ENCODE measurements at regions not wholly inside any gene's neighbourhood (a gene's known extent, or its start where the extent isn't known, plus 50 kb on each side); places are given as distances from the start of the nearest gene placed in this dataset.

DNA sequence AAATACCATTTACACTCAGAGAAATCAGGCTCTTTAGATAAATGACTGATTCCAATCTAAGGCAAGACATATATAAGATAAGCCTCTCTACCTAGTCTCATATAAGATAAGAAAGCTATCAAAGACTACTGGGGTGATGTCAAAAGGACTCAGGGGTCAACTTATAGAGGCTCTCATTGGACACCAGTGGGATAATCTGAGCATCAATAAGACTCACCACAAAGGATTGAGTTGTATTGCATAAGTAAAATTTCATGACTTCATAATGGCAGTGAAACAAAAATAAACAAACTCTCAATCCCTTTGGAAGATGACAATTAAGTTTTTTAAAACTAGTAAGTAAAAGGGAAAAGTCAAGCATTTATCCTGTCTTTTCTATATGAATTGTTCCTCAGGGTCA is 317.8 kb downstream of the SHQ1 start:
- no peak for DNase-seq

DNA sequence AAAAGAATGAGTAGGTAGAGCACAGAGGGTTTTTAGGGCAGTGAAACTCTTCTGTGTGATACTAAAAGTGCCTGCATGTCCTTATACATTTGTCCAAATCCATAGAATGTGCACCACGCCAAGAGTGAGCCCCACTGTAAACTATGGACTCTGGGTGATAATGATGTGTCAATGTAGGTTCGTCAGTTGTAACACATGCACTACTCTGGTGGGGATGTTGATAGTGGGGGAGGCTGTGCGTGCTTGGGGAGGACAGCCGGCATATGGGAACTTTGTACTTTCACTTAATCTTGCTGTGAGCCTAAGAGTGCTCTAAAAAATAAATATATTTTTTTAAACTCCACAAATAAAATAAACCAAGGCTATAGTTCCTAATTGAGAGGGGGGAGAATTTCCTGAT is 319.2 kb downstream of the SHQ1 start:
- DNase-seq, result no peak

DNA sequence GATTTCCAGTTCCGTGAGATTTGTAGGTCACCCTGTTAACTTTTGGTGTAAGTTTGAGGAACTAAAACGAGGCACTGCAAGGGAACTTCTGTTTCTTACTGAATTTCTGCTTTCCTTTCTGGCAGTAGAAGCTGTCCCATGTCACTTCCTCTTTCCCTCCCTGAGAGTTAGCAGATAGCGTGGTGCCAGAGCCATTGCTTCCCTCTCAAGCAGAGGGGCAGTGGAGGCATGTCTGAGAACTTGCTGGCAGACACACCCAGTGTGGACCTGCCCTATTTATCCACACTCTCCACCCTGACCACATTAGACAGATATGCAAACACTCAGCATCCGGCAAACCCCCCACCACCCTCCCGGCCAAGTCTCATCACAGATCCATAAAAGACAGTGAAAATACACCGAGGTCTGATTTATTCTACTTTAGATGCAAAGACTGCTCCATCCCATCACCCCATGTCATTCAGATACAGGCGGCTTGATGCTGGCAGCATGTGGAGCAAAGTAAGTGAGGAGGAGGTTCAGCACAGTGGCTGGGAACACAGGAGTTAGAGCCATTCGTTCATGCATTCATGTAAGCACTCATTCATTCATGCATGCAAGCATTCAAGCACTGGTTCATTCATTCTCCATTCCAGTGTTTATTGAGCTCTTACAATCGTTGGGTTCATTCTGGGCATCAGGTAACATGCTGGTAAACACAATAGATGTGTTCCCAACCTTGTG is 324.7 kb downstream of the SHQ1 start:
- peak; percentile 86 to 94 for DNase-seq

DNA sequence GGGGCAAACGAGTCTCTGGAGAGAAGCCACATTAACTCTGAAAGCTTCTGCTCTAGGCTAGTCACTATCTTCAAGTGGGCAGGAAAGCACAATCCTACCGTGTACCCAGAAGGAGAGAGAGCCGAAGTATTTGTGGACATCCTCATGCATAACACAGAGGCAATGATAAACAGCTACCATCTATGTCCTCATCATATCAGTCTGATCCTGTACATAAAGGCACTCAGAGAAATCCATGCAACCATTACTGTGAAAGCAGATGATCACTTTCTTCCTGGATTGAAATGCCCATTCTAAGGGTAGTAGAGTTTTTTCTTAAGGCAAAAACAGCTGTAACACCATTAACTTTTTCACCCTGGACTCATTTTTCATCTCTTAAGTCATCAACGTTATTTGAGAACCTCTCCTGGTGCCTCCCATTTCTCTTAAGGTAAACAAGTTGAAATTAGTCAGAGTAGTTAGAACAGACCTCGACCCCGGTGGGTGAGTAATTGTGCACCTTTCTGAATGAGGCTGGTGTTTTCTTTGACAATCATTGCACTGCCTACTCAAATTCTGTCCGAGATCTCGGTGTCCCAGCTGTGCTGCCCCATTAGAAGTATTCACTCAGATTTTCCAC is 327.4 kb downstream of the SHQ1 start:
- no peak for DNase-seq

DNA sequence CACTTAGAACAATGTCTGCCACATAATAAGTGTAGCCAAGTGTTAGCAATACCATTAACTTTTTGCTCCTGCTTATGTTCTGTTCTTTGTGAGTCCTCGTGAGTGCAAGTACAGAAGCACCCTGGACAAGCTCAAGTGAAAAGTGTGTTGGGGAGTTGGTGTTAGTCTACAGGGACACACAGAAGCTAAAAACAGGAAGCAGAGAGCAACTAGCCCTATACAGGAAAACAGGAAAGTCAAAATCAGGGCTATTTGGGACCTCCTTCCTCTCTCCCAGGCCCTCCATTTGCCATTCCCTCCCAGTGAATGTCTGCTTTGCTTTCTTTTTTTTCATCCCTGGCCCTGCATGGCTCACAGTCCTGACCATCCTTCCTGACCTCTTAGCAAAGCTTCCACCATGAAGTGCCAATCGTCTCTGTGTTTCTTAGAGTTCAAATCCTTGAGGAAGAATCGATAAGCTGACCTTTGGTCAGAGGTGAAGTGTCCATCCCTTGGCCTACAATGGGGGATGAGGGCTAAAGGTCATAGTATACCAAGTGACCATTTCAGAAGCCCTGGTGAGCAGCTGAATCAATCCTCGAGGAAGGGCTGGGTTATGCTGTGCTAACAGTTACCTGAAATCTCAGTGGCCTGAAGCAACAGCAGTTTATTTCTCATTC is 328.2 kb downstream of the SHQ1 start:
- DNase-seq, result no peak

DNA sequence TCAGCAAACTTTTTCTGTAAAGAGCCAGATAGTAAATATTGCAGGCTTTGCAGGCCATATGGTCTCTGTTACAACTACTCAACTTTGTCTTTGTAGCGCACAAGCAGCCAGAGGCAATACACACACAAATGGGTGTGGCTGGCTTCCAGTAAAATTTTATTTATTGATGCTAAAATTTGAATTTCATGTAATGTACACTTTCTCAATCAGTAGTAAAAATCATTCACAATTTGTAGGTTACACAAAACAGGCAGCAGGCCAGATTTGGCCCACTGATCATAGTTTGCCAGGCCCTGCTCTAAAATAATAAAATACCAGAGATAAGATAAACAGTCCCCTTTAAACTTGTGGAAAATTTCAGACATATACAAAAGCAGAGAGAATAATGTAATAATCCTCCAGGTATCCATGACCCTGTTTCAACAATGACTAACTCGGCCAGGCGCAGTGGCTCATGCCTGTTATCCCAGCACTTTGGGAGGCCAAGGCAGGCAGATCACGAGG is 330.3 kb downstream of the SHQ1 start:
- no peak for DNase-seq

DNA sequence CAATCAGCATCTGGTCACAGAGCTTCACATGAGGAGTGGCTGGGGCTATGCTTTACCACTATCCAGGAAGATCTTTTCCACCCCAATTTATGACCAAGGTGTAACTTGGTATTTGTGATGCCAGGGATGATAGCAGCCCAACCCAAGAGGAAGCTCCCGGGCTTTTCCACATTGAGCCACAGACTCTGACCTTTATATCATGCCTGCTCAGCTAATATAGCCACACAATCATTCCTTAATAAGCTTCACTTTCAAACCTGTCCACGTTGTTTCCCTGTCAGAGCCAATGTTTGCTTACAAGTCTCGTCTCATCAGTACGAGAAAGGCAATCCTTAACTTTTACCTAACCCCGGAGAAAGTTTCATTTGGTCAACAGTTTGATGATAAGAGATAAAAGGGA is 330.9 kb downstream of the SHQ1 start:
- no peak for DNase-seq

DNA sequence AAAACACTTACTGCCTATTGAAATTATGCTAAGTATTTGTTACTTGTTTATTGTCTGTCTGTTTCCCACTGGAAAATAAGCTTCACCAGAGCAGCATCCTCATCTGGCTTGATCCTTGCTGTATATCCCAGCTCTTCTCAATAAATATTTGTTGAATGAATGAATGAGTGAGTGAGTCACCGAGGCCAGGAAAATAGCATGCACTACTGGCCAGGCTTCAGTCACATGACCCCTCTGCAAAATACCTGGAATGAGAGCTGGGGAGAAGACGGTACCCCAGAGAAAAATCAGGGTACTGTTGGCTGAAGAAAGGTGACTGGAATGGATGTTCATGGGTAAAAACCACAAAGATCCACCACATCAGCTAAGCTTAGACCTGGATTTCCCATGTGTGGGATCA is 331.9 kb downstream of the SHQ1 start:
- DNase-seq, result no peak

DNA sequence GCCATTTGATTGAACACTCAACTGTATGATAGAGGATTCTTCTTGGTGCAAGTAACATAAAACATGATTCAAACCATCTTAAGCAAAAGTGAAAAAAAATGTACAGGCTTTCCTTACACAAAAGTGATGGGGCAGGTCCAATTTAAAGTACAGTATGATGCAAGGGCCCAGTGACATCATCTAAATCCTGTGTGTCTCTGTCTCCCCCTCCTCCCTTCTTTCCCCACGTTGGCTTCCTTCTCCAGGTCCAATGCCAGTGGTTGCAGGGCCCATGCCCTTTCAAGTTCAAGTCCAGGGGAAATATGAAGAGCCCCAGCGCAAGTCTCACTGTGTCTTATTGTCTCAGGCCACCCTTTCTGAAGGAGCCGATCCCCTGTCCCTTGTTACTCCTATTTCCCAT is 332.3 kb downstream of the SHQ1 start:
- DNase-seq, result peak; percentile 42 to 67

DNA sequence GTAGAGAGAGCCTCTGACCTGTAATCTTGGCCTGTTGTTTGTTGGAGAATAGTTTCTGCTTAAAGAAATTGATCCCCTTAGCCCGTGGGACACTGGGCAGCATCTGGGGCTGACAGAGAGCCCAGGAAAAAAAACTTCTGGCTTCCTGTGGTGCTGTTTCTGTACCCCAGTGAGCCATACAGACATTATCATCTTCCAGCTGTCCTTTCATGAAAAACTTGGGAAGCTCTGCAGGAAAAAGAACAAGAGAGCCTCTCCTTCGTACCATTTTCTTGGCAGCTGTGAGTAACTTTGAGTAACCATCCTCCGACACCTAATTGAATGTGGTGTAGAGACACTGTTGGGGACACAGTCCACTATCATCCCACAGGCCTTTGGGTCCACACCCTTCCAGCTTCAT is 333.0 kb downstream of the SHQ1 start:
- DNase-seq, result no peak

DNA sequence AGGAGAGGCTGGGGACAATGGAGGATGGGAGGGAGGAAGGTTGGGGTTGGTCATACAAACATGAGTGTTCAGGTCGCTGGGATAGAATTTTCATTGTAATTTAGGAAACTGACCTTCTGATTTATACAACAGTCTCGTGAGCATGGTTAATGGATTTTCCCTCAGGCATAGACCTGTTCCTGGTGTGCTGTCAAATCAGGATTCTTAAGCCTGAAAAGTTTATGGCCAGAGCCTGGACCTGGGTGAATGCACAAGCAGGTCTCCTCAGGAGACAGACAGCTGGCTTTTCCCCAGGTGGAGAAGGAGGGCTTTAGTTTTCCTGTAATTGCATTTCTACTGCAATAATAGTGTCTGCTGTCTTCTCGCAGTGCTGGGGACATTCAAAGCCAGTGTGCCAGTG is 338.0 kb downstream of the SHQ1 start:
- DNase-seq, result no peak

DNA sequence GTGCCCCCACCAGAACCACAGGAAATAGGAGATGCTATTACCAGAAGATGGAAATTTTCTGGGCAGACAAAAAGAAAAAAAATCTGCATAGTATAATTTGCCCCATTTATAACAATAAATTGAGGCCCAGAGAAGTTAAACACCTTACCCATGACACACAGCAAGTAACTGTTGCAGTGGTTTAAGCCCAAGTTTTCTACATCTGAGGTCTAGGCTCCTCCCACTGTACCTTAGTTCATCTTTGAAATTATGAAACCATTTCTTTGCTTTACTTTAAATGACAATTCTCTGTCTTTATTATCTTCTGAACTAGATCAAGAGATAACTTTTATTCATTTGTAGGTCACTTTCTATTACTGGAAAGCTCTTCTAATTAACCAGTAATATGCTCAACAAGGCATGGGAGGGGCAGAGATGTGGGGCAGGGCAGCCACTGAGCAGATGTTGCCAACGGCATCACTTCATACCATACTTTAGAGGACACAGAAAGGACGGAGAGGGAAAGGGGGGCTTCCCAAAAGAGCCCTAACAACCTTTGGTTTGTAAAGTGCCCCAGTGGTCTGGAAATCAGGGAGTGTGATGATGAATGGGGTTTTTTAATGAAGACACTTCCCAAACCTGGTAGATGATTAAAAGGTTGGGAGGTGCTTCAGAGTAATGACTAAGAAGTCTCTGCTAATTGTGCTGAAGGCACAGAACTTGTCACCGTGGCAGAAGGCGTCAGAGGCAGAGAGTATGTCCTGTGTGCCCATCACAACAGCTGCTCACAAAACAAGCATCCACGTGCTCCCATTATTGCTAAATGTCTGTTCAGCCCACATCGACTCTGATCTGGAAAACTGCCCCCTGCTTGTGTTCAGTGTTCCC is 342.5 kb downstream of the SHQ1 start:
- DNase-seq, result no peak

DNA sequence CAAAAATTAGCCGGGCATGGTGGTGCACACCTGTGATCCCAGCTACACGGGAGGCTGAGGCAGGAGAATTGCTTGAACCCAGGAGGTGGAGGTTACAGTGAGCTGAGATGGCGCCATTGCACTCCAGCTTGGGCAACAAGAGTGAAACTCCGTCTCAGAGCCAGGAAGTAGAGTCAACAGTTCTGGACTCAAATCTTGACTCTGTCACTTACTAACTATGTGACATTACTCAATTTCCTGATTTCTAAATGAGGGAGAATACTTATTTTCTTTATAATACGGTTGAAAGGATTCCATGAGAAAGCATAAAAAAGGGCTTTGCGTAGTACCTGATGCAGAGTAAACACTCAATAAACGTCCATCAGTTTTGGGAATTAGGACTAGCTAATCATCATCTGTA is 350.7 kb downstream of the SHQ1 start:
- peak; percentile 91 to 93 for DNase-seq

DNA sequence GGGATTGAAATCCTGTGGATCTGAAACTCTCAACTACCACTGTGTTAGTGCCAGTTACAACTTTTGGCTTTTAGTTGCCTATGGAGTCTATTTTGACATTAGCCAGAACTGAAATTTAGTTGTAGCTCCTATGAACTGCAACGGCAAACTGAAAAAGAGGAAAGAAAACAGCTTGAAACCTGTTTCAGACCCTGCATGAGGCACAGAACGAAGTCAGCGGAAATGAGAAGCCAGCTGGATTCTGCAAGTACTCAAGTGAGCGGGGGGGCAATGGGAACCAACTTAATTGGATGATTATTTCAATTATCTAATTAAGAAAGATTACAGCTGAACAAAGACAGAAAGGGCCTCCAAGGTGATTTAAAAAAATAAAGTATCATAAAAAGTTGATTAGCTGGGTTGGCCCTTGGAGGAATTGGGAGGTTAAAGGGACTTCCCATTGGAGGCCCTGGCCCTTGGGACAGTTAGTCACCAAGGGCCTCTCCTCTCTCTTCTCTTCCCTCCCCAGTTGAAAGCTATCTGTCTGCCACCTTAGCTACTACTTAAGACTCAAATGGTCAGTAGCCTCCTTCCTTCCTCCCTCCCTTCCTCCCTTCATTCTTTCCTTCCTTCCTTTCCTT is 352.1 kb downstream of the SHQ1 start:
- DNase-seq, result peak; percentile 65 to 81

DNA sequence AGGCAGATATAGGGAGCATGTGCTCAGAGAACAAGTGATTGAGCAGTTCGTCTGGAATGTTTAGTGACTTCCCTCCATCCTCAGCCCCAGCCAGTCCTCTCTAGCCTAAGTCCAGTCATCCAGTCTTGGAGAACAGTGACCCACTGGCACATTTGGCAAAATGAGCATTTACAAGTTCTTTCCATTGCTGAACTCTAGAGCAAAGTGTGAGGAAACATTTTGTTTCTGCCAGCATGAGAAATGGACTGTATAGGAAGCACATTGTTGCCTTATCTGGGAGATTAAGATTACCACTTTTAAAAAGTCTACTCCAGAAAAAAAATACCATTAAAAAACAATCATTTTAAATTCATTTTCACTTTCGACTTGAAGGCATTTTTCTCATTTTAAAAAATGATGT is 353.6 kb downstream of the SHQ1 start:
- no peak for DNase-seq

DNA sequence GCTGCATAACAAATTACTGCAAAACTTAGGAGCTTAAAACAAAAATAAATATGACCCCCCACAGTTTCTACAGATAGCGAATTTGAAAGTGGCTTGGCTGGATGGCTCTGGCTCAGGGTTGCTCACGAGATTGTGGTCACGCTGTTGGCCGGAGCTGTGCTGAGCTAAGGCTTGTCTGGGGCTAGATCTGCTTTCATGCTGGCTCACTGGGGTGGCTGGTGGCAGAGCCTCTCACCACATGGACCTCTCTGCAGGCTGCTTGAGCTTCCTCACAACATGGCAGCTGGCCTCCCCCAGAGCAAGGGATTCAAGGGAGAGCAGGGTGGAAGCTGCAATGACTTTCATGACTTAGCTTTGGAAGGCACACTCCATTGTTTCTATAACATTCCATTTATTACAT is 354.1 kb downstream of the SHQ1 start:
- no peak for DNase-seq

DNA sequence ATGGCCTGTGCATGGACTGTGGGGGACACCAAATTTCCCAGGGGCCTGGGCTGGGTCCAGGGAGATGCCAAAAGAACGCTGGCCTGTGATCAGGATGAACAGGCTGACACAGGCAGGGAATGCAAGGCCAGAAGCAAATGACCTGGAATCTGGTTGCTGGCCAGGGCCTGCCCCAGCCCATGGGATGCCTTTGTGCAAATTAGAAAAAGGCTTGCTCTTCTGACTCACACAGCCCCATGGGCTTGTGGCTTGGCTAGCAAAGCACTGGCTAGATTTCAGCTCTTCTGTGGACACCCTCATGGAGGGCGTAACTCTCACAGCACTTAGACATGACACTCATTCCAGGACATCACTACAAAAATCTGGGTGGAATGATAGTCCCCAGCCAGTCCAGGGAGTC is 356.0 kb downstream of the SHQ1 start:
- DNase-seq, result no peak

DNA sequence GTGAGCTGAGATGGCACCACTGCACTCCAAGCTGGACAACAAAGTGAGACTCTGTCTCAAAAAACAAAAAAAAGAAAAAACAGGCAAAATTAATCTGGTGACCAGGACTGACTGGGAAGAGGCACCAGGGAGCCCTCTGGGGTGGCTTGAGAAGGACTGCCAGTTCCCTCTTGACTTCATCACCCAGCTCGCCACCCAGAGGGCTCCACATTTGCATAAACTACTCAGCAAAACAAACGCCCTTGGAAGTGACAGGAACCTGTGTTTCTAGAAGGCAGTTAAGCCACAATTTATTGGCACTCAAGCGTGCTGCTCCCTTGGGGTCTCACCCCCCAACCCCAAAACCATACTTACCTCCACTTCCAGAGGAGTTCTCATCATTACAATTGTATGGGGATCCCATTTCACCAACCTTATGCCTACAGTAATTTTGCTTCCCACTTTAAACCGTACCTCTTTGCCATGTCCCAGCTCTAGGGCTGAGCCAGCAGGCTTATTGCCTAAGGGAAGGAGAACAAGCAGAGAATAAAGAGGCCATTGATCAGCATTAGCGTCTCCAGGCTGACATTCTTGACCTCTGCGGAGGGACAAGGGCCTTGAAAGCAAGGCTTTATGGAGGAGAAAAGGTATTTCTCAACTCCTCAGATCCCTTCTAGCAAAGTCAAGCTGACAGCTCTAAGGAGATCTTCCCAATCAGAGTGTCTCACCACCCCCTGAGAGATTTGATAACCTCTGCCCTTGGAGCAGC is 357.4 kb downstream of the SHQ1 start:
- peak; percentile 80 to 83 for DNase-seq

DNA sequence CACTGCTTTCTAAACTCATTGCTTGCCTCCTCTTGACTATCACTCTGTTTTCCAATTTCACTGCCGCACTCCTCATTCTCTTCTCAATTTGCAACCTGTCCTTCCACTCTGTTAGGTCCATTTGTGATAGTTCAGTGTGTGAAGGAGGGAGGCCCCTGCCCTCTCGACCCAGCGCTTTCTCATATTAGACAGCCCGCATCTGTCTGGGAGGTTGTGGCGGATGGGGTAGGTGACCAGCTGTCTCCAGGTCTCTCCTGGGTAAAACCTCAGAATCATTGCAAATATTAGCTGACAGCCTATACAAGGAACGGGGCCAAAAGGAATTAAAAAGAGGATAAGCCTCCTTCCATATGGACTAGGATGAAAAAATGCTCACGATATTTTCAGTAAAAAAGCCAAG is 358.3 kb downstream of the SHQ1 start:
- no peak for DNase-seq

DNA sequence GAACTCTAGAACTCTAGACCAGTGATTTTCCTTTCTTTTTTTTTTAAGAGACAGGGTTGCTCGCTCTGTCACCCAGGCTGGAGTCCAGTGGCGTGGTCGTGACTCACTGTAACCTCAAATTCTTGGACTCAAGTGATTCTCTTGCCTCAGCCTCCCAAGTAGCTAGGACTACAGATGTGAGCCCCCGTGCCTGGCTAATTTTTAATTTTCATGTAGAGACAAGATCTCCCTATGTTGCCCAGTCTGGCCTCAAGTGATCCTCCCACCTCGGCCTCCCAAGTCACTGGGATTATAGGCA is 359.6 kb downstream of the SHQ1 start:
- no peak for DNase-seq

DNA sequence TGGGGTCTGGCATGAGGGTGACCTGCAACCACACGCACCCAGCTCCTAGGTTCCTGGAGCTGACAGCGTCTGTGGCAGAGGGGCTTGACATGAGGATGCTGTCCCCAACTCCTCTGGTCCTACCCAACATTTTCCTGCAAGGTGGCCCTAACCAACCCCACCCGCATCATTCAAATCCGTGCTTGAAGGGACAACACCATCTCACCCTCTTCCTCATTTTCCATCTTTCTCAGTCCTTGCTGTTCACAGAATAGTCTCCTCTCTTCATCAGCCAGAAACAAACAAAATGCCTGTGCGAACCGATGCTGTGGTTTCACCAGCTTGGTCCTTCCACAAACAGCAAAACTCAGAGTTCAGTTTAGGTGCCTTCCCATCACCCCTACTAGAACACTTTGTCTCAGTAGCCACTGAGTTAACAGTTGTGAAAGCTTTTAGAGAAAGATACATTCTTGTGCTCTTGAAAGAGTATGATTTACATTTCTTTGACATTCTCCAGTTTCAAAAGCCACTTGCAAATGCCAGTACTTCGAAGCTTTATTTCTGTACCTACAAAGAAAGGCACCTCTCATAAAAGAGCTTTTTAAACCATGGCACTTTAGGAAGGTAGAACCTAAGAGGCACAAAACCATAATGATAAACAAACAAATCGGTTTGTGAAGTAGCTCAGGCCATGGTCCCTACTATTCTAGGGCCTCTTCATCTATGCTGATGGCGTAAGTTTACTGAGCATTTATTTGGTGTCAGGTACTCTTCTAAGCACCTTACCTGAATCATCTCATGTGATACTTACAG is 360.1 kb downstream of the SHQ1 start:
- no peak for DNase-seq
